NB4 (cell line): ENCODE measurements at regions not wholly inside any gene's neighbourhood (a gene's known extent, or its start where the extent isn't known, plus 50 kb on each side); places are given as distances from the start of the nearest gene placed in this dataset.
"Not testable (repeated sequence)": the region's sequence is repeated elsewhere in the genome, so short reads cannot be mapped to it uniquely, and the experiment has no call there.

Source experiments
- DNase-seq: peaks from one replicate; pipeline ENCODE4 v3.0.0; 2010; ENCODE audit warnings: low read depth
- H3K4me3 ChIP-seq: one replicate; pipeline ENCODE4 v1.5.1; 2011; ENCODE audit warnings: mild to moderate bottlenecking, low read depth, low read length, moderate library complexity
- MYC ChIP-seq: IDR thresholded peaks from 2 replicates; pipeline ENCODE4 v1.6.1; 2011; ENCODE audit warnings: low read depth, low read length
- POLR2A ChIP-seq: IDR thresholded peaks from 2 replicates; pipeline ENCODE4 v1.6.1; 2011; ENCODE audit warnings: mild to moderate bottlenecking; ENCODE audit not compliant: insufficient read length; ENCODE audit errors: extremely low read depth
- TF ChIP-seq, protein P1 (sequence below): IDR thresholded peaks from 2 replicates; pipeline ENCODE4 v1.6.1; 2011; ENCODE audit warnings: low read depth, low read length
- TF ChIP-seq, protein P2 (sequence below): IDR thresholded peaks from one replicate; pipeline ENCODE4 v1.5.1; 2012; ENCODE audit warnings: low read depth, low read length

DNA sequence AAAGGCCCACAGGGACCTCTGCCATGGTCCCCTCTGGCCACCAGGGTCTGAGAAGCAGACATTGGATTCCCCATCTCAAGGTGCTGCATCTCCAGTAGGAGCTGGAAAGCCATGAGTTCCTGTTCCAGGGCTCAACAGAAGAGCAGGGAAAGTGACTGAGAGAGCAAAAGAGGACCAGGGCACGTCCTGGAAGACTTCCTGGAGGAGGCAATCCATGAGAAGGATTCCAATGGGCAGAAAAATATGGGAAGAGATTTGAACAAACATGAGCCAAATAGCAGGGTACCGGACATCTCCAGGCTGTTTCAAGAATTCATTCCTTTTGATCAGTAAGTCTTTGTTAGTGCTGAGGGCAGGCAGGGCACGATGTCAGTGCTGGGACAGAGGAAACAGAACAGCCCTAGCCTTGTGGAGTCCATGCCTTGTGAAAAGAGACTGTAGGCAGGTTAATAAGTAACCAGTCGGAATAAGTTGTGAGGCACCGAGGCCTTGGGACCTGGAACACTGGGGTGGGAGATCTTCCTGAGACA lies 72.8 kb upstream of the TWIST2 start:
- TF ChIP-seq, protein P1, sequence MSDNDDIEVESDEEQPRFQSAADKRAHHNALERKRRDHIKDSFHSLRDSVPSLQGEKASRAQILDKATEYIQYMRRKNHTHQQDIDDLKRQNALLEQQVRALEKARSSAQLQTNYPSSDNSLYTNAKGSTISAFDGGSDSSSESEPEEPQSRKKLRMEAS: no peak
- TF ChIP-seq MYC (no peak), POLR2A (no peak)
- TF ChIP-seq, protein P2, sequence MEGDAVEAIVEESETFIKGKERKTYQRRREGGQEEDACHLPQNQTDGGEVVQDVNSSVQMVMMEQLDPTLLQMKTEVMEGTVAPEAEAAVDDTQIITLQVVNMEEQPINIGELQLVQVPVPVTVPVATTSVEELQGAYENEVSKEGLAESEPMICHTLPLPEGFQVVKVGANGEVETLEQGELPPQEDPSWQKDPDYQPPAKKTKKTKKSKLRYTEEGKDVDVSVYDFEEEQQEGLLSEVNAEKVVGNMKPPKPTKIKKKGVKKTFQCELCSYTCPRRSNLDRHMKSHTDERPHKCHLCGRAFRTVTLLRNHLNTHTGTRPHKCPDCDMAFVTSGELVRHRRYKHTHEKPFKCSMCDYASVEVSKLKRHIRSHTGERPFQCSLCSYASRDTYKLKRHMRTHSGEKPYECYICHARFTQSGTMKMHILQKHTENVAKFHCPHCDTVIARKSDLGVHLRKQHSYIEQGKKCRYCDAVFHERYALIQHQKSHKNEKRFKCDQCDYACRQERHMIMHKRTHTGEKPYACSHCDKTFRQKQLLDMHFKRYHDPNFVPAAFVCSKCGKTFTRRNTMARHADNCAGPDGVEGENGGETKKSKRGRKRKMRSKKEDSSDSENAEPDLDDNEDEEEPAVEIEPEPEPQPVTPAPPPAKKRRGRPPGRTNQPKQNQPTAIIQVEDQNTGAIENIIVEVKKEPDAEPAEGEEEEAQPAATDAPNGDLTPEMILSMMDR: no peak
- no peak overlapping the region for H3K4me3 ChIP-seq
- no peak for DNase-seq

DNA sequence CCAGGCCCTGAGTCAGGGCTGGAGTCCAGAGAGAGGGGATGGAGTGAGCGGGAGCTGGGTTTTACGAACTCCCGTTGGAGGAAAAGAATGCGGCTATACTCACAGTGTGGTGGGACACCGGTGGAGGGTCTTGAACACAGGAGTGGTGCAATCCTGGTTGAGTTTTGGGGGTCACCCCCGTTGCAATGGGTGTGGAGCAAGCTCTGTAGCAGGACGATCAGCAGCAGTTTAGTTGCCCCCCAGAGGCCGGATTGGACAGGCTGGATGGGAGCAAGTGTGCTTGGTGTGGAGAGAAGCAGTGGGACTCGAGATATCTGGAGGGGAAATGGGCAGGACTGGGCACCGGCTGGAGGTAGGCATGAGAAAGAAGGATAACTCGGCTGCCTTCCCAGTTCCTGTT lies 72.3 kb upstream of the TWIST2 start:
- DNase-seq: no peak
- no peak overlapping the region for H3K4me3 ChIP-seq
- TF ChIP-seq POLR2A: no peak
- TF ChIP-seq, protein P1: no peak
- TF ChIP-seq, protein P2: no peak
- TF ChIP-seq MYC: no peak

DNA sequence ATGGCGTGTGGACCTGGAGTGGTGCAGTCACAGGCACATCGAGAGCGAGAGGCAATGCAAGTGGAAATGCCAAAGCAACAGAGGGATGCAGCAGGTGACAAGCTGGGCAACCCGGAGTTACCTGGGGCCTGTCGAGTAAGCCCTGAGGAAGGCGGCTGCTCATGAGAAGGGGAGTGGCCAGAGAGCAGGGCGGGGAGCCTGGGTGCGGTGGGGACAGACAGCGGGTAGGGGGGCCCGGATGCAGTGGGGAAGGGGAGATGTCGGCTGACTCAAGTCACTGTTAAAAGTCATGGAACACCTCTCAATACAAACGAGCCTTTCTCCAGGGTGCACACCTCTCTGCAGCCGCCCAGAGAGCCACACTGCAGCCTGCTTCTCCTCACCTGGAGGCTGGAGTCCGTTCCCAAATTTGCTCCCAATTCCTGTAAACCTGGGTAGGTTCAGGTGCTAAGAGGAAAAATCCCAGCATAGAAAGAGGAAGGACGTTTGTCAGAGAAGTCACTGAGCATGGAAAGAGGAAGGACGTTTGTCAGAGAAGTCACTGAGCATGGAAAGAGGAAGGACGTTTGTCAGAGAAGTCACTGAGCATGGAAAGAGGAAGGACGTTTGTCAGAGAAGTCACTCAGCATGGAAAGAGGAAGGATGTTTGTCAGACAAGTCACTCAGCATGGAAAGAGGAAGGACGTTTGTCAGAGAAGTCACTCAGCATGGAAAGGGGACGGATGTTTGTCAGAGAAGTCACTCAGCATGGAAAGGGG lies 71.7 kb upstream of the TWIST2 start:
- no peak for DNase-seq
- TF ChIP-seq MYC: no peak
- TF ChIP-seq, protein P2: no peak
- TF ChIP-seq POLR2A: no peak
- TF ChIP-seq, protein P1: no peak

DNA sequence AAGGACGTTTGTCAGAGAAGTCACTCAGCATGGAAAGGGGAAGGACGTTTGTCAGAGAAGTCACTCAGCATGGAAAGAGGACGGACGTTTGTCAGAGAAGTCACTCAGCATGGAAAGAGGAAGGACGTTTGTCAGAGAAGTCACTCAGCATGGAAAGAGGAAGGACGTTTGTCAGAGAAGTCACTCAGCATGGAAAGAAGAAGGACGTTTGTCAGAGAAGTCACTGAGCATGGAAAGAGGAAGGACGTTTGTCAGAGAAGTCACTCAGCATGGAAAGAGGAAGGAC lies 71.2 kb upstream of the TWIST2 start:
- H3K4me3 ChIP-seq: not testable (repeated sequence)
- DNase-seq: peak; percentile 78

More for the DNA sequence above, 71.7 kb upstream of the TWIST2 start:
- H3K4me3 ChIP-seq: no peak overlapping the region

DNA sequence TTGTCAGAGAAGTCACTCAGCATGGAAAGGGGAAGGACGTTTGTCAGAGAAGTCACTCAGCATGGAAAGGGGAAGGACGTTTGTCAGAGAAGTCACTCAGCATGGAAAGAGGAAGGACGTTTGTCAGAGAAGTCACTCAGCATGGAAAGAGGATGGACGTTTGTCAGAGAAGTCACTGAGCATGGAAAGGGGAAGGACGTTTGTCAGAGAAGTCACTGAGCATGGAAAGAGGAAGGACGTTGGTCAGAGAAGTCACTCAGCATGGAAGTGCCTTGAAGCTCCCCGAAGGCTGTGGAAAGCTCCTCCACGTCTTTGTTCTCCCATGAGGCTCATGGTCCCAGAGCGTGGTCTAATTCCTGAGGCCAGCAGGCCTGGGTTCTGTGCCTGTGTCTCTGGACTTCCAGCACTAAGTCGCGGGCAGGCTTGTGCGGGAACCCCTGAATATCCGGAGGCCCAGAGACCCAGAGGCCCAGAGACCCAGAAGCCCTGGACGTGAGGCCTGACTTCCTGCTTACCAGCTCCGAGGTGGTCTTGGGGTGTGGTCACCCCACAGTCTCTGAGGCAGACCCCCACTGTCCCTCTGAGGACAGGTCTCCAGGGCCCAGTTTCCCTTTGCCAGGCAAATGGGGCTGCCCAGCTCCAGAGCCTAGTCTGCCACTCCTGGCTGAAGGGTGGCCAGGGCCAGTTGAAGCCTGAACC lies 70.4 kb upstream of the TWIST2 start:
- TF ChIP-seq, protein P2: no peak
- TF ChIP-seq, protein P1: no peak
- TF ChIP-seq MYC (no peak), POLR2A (no peak)
- DNase-seq: peak; percentile 90
- H3K4me3 ChIP-seq: no peak overlapping the region

DNA sequence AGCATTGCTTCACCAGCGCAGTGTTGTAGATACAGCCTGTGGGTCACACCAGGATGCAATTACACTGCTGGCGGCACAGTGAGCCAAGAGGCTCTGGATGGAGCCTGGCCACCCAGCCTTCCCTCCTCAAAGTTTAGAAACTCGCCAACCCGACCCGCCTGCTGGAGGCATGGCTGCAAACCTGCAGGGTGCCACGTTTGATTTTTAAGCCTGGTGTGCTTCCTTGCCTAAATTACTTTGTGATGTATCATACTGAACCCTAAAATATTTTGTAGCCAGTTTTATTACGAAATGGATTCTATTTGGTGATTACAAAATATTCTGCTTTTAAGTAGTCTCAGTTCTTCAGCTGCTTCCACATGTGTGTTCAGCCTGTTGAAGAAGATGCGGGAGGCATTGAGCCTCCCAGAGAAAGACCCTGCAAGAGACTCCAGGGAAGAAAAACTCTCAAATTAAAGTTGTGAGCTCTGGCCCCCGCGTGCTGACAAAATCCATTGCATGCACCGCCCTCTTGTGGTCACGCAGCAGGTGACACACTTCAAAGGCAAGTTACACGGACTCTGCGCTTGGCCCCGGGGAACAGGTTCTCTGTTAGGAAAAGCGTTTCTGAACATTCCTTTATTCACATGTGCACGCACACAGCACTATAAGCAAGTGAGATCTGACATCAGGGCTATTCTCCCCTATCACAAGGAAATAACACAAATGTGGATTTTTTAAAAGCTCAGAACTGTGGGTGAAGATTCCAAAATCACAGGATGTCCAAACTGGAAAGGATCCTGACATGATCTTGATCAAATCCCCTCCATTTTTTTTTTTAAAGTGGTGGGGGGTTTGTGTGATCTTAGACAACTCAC lies 63.0 kb upstream of the TWIST2 start:
- TF ChIP-seq, protein P1: 0 out of 2 replicates have a peak, but pooled peaks have one; percentile 20
- TF ChIP-seq POLR2A: no peak
- TF ChIP-seq, protein P2: peak; percentile 77
- peak; percentile 71 for DNase-seq
- no peak overlapping the region for H3K4me3 ChIP-seq
